HG03280 (cell line): ENCODE measurements at regions not wholly inside any gene's neighbourhood (a gene's known extent, or its start where the extent isn't known, plus 50 kb on each side); places are given as distances from the start of the nearest gene placed in this dataset.

Source experiments
- ATAC-seq: cut with Tn5 transposase; IDR thresholded peaks from one replicate; pipeline ENCODE4 v1.9.1; 2021; ENCODE audit warnings: mild to moderate bottlenecking, moderate library complexity; ENCODE audit not compliant: unreplicated experiment

DNA sequence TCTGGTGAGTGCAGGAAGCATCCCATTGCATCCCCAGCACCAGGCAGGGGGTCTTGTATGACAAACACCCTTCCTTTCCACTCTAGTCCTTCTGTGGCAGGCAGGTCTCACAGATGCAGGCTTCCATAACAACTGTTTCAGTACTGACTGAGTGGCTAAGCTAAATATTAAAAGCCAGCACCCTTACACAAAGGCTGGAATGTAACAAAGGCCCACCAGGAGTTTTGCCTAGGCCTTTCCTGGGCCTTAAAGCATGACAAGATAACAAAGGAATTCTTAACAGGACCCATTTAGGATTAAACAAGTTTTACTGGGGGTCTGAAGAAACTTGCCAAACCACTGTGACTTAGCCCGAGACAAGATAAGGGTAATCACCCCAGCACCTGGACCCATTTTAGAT lies 228.9 kb upstream of the RPL38 start:
- no peak for ATAC-seq

DNA sequence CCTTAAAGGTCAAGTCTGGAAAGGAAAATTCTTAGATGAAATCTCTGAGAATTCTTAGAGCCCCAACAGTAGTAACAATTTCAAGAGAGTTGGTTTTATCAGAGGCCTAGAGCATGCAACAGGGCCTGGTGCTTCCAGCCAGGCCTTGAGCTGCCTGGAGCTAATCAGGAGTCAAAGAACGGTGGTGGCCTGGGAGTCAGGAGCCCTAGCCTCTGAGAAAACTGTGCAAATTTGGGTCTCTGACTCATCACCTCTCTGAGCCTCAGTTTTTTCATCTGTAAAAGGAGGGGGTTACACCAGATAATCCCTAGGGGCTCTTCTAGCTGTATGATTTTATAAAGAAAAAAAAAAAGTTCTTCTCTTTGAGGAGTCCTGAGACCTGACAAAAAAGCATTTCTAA lies 227.3 kb upstream of the RPL38 start:
- ATAC-seq, result no peak

DNA sequence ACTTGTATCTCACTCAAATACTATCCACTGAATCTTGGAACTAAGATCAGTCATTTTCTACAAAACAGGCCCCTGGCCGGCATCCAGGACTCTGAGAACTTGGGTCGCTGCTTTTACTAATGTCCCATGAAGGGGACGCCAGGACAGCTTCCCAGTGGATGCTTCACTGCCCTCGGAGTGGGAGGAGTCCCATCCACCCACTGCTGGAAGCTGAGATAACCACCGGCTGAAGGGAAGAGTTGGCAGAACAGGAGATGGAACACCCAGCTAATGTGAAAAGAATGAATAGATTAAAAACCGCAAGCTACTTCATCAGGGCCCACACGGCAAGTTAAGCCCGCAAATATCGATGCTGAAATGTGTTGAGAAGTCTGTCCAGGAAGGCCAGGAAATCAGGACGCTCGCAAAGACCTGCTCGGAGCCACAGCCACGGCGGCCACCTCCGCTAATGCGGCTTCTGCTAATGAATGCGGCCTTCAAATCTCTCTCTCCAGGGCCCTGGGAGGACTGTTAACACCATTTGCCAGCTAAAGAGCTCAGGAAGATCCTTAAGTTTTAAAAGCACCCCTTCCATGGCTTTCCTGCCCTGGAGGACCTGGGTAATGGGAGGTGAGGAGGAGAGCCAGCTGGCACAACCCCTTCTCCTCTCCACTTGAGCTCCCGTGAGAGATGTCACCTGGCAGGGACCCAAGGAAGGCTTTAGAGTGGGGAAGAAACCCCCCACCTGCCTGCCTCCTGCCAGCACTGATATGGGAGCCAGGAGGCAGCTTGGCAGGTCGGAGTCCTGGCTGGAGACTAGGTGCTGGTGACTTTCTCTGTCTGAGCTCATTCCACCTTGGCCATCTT lies 226.6 kb upstream of the RPL38 start:
- ATAC-seq, result no peak

DNA sequence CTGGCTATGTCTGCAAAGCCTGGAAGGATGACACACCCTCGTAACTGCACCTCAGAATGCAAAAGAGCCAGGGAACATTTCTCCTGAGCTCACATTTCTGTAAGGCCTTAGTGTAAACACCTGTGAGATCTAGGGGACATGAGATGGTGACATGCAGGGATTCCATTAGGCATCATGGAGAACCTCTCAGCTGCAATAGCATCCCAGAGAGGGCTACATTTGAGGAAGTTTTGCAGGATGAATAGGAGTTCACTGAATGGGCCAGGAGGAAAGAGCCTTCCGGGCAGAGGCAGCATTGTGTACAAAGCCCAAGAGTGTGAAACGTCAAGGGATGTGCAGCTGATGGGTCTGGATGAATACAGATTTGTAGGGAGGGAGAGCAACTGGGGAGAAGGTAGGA lies 223.0 kb upstream of the RPL38 start:
- ATAC-seq, result no peak

DNA sequence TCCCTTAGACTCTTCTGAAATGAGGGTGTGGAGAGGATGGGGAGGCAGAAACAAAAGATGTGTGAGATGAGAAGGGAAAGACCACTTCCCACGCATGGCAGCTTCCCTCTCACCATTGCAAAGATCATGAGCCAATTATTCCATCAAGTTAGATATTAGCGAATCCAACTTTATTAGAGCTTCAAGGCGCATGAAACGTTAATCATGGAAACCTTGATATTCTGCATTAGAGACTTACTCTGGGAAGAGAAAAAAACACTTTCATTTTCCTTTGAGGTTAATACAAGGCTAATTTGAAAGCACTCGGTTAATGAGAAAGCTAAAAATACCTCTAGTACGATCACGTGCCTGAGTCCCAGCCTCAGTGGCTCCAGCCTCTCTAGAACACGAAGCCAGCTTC lies 220.6 kb upstream of the RPL38 start:
- no peak for ATAC-seq

DNA sequence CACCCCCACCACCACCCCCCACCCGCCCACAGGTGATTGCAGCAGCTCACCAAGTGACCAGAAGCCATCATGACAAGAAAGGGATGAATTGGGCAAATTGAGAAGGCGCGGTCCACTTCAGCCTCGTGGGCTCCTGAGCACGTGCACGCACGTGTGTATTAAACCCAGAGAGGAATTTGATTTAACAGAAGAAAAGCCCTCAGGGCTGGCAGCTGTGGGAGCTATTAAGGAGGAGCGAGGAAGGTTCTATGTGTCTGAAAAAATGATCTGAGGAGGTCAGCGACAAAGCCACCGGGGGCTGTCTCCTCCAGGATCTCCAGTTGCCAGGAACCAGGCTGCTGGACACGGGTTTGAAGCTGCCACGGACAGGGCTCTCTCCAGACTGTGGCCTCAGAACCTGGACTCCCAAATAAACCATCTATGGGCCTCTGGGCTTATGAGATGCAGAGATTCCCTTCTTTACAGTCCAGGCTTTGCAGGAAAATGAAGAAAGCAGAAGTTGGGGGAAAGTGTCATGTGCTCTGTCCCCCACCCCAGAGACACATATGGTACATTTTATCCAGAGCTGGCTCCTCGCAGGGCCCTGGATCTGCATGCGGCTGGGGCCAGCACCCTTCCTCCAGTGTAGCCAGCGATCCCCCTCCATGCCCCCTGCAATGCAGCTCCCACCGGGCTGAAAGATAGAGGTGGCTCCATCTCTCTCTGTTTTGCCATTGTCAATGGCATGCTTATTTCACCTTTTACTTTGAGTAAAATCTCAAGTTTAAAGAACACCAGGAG lies 219.7 kb upstream of the RPL38 start:
- no peak for ATAC-seq

DNA sequence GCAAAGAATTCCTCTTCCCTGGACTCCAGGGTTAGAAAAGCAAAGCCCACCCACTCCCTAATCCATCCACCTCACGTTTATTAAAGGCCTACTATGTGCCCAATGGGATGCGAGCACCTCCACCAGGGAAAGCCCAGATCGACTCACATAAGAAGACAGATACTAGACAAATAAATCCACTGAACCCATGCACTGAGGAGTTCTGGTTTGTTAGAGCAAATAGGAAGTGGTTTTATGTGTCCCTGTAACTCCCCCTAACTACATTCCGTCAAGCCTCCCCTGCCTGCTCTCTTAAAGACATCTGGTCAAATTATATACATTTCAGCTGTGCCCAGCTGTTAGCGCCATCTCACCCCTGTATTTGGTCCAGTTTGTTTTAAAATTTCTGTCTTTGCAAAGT lies 218.5 kb upstream of the RPL38 start:
- no peak for ATAC-seq

DNA sequence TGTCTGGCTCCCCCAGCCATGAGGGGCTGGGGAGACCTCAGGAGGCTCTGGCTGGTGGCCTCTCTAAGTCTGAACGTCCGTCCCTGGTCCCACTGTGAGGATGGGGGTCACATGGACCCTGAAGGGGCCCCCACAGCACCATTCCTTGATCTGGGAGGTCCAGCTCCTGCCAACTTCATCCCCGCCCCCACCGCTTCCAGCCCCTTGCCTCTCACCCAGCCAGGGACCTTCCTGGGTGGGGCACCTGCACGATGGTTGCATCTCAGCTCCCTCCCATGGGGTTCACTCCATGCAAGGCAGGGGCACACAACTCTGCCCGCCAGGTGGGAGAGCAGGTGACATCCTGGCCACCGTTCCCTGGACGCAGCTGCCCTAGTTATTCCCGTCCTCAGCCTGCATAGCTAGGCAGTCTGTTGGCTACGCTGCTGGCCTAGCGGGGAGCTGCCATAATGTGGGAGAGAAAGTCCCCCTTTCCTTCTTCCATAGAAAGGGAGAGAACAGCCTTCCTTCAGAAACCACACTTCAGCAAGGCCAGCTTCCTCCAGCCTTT lies 217.9 kb upstream of the RPL38 start:
- no peak for ATAC-seq

DNA sequence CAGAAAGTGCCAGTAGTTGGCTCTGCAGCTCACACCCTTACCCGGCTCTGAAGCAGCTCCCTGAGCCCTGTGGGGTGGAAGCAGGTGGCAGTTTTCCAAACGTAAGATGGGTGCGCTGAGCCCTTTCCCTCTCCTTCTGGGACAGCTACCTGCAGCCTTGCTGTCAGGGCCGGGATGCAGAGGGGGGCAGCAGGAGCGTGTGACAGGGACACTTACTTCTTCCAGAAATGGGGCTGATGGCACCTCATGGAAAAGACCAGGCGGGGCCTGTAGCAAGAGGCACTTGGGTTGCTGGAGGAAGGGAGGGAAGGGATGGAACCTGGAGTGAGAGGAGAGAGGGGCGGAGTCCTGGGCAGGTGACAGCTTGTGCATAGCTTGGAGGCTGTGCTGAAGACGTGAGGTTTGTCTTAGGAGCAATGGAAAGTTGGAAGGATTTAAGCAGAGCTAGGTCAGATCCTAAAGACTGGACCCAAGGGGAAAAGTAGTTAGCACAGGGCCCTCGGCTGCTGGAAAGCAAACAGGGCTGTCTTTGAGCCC lies 216.8 kb upstream of the RPL38 start:
- no peak for ATAC-seq

DNA sequence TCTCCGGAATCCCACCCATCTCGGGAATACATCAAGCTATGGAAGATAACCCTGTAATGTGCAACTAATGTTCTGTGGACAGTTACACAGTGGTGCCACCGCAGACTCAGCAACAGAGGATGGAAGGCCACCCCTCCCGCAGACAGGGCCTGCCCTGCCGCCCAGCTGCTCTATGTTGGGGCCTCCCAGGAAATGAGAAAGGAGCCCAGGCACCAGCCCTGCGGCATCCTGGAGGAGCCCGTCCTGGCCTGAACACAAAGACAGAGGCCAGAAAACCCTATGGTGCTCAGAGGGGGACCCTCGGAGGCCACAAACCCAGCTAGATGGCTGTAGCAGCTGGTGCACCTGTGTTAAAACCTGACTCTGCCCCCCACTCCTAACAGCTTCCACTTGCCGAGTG lies 216.1 kb upstream of the RPL38 start:
- ATAC-seq, result no peak

DNA sequence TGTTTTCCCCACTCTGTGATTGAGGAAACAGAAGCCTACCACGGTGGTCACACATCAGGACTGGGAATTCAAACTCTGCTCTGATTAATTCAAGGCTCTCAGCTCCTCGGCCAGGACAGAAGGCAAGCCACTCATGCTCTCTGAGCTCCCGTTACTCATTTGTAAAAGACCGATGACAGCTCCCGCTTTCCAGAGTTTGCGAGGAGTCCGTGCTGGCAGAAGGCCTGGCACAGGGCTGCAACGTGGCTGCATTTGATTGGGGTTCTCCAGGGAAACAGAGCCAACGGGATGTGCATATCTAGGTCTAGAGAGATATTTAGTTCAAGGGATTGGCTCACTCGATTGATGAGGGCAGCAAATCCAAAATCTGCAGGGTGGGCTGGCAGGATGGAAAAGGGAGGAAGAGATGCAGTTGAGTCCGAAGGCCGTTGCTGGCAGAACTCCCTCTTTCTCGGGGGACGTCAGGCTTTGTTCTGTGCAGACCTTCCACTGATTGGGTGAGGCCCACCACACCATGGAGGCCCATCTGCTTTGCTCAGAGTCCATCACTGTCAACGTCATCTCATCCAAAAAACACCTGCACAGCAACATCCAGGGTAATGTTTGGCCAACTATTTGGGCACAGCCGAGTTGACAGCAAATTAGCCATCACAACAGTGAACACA lies 215.5 kb upstream of the RPL38 start:
- ATAC-seq, result no peak

DNA sequence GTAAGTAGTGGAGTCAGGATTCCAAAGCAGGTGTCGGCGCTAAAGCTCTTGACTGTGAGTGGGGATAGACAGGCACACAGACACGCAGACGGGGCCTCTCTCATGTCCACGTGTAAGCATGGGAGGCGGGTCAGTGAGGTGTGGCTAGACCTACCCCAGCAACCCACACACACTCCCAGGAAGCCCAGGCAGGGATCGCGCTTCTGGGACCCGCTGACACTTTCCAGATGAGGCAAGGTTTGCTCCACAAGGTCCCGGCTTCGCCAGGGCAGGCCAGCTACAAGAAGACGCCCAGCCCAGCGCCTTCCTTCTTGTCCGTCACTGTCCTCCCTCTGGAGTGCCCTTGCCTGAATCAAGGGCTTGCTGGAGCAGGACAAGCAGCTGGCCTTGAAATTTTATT lies 213.8 kb upstream of the RPL38 start:
- no peak for ATAC-seq

DNA sequence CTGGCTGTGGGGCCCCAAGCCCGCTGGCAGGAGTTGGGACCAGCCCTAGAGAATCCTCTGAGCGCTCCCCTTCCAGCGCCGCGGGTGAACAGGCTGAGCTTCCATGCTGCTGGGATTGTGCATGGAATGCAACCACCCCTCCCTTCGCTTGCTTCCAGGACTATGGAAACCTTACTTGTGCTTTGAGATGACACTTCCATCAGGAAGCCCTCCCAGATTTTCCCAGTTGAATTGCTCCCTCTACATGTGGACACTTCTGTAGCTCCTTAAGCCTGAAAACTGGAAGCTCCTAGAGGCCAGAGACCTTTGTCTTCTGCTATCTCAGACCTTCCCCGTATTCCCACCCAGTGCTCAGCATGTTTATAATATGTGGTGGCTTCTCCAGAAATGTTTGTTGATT lies 213.2 kb upstream of the RPL38 start:
- no peak for ATAC-seq

DNA sequence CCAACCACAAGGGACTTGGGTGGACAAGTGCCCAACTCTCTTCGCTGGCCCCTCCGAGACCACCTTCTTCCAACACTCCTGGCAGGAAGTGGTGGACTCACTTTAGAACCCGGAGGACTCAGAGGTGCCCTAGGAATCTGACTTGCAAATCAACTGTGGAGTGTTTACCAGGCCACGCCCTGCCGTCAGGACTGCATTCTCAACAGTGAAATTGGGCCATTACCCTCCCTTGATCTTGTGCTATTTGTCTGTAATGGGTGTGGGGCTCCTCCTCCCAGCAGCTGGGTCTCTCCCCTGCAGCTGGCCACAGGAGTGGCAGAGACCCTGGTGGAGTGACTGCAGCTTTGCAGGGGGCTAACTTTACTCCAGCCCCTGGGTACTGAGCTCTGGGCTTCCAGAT lies 212.2 kb upstream of the RPL38 start:
- no peak for ATAC-seq

DNA sequence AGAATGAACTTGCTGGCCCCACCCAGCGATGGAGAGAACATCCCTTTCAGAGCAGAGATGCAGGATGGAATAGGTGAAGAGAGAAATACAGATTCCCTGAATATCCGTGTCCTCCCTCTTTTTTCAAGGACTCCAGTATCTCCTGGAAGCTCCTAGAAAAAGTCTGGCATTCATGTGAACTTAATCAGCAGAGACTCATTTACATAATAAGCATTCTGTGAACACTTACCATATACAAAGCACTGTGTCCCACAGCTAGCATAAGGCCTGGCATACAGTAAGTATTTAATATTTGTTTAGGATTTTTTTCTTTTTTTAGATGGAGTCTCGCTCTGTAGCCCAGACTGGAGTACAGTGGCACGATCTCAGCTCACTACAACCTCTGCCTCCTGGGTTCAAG lies 208.5 kb upstream of the RPL38 start:
- ATAC-seq, result no peak

DNA sequence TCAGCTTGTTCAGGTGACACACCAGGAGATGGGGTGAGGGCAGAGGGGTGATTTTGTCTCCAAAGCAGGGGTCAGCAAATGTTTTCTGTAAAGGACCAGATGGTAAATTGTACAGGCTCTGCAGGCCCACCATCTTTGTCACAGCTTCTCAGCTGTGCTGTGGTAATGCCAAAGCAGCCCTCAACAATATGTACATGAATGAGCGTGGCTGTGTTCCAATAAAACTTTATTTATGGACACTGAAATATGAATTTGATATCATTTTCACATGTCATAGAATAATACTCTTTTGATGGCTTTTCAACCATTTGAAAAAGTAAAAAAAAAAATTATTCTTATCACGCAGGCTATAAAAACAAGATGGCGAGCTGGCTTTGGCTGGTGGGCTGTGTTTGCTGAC lies 206.4 kb upstream of the RPL38 start:
- ATAC-seq, result no peak

DNA sequence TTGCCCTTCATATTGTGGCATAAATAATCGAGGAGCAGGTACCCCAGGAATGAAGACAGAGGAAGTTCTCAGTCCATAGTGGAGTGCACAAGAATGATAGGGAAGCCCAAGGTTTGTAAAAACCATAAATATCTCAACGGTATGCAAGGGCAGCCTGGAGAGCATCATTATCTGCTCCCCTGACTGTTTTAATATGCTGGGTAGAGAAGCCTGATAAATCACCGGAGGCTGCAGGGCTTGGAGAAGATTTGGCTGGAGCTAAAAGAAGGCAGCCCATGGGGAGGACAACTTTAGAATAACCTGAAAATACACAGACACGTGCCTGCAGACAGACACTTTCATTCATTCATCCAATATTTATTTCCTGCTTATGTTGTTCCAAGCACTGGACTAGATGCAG lies 205.2 kb upstream of the RPL38 start:
- no peak for ATAC-seq

DNA sequence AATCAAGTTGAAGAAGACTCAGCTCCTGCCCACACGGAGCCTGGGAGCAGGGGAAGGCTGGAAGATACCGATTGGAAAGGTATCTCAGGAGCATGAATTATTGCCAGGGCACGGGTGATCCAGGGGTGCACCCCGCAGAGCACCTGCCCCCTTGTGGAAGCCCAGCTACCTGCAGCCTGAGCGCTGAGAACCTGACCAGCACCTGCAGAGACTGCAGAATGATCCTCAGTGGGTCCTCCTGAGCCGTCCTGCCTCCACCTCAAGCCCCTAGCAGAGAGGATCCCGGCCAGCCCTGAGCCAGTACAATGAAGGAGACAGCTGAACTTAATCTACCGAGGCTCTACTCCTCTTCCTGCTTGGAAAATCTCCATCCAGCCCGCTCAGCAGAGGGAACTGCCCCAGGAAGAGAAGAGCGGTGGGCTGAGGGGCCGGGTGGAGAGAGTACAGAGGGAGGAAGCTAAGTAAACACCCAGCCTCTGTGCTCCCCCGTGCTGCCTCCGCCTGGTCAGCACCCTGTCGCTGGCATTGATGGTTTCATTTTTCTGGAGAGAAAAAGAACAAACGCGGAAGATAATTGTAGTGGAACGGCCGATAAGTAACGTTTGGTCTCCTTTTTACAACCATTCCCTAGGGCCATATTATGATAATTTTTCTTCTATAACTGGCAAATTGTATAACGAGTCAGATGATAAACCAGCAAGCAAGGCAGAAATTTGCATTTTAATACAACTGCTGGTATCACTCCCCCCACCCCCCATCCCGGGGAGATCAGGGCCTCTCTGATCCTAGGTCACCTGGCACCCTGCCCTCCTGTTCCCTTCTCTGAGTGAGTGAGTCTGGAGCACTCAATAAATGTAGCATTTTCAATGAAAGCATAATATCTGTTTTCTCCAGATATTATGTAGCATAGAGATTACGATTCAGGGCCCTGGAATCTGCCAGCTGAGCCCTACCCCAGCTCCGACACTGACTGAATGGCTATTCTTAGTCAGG lies 204.5 kb upstream of the RPL38 start:
- ATAC-seq, result peak; percentile 58

DNA sequence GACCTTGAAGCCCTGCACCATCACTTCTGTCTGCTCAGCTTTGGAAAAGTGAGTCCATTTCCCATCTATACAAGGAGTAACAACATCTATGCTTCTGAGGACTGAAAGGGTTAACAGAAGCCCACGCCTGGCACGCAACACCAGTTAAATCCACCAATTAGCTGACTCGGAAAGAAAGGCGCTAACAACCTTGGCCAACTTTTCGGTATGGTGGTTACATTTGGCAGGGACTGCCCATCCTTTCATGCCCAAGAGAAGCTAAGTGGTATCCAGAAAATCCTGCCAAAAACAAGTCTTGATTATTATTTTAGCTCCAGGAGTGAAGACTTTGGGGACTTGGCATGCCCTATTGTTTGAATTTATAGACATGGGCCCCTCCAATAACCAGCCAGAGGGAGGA lies 202.3 kb upstream of the RPL38 start:
- no peak for ATAC-seq

DNA sequence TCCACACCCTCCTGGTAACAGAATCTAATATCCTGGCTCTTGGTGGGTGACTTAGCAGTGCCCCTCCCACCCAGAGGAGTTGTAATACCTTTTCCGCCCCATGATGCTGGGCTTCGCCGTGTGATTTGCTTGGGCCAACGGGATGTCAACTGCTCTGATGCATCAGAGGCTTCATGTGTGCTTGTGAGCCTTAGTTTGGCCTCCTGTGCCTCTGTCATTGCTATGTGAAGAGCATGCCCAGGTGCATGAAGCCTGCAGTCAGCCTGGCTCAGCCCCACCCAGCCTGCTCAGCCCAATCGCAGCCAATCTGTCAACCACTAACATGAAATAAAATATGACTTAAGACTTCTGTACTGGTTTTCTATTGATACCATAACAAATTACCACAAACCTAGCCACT lies 201.2 kb upstream of the RPL38 start:
- ATAC-seq, result no peak
